ENCODE measurements at regions not wholly inside any gene's neighbourhood (a gene's known extent, or its start where the extent isn't known, plus 50 kb on each side); places are given as distances from the start of the nearest gene placed in this dataset.
A peak's percentile ranks its signal among the peaks of the same experiment; 100 is the strongest.

- no peak for DNase-seq (ENCODE audit: low read depth)
Observed at GRCh38 chr15:95431518-95431917, 899.0 kb upstream of the NR2F2 start.

- no peak for DNase-seq (ENCODE audit: low read depth)
Observed at GRCh38 chr15:95432878-95433405, 897.6 kb upstream of the NR2F2 start.

DNA sequence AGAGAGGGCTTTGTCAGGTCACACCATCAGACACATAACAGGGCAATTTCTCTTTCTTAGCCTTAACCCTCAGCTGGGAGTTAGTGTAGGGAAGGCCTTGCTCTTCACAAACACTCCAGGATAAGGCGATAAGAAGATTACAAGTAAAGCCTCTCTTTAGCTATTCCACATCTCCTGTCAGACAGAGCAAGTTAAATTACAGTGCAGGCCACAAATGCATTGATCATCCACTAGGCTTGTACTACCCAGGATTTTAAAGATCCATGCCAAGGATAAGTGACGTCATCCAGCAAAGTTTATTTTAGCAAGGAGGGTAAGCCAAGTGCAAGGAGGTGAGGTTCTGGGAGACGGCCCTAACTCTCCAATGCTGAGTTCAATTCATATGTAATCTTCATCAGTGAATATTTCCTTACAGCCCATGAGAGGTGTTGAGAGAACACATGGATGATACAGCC is 890.6 kb upstream of the NR2F2 start:
- DNase-seq (ENCODE audit: low read depth): no peak

GRCh38 chr15:95440712-95441111 is 889.8 kb upstream of the NR2F2 start:
- DNase-seq (ENCODE audit: low read depth): no peak

DNA sequence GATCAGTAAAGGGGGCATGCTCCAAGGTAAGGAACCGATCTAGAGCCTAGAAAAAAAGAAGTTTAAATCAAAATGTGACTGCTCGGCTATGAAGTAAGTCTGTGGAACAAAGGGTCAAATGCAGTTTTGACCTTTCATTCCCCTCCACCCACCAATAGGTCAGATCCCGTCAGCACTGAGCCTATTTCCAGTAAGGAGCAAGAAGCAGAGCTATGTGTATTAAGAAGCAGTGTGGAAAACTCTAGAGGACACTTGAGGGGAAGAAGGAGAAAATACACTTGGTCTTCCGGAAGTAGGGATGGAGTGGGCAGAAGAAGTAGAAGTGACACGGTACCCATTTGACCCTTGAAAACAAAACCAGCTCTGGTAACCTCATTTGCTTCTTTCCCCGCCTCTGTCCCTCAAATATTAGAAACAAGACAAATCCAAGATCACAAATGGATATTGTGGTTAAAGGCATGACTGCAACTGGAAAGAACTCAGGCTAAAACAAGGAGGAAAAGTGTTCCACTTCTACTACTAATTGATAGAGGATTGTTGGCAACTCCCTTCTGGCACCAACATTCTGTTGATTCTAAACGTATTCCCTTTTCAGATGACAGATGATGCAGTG is 888.3 kb upstream of the NR2F2 start:
- DNase-seq (ENCODE audit: low read depth): no peak

DNA sequence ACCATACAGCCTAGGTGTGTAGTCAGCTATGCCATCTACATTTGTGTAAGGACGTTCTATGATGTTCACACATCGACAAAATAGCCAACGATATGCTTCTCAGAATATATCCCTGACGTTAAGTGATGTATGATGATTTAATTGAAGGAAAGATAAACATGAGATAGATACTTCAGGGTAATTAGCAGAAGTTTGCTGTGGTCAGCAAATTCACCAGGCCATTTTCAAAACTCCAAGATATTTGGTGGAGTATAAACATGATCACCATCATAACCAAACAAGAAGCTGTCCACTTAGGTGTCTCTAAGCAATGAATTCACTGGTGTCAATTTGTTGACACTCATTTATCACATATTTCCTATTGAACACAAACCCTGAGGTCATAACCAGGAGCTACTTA is 885.6 kb upstream of the NR2F2 start:
- DNase-seq (ENCODE audit: low read depth): no peak

DNA sequence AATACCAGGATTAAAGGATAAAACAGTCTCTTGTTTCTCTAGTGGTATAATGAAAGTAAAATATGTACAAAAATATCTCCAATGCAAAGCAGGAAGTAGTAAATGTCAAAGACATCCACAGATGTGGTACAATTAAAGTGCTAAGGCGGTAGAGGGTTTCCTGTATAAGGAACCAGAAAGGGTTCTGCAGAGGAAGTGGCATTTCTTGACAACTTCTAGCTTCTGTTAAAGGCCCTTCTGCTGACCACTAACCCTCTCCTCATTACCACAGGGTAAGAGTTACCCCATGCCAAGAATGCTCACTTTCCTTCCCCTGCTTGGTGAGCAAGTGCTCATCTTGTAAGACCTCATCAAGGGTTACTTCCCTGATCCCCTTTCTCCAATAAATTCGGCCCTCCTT is 883.6 kb upstream of the NR2F2 start:
- no peak for DNase-seq (ENCODE audit: low read depth)

DNA sequence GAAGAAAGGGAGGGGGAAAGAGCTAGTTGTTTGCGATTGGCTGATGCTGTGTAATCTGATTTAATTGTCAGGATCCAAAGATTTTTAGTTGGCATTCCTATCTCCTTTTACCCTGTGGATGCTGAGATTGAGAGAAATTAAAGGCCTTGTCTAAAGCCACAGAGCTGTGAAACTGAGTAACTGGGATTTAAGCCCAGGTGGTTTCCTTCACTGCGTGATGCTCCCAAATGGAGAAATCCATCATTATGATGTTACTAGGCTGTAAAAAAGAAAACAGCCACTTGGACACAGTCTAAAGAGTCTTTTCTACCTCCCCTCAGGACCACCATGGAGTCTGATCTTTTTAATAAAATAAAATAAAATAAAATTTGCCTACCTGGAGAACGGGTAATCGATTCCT is 883.0 kb upstream of the NR2F2 start:
- DNase-seq (ENCODE audit: low read depth): no peak

GRCh38 chr15:95448531-95449229 is 881.8 kb upstream of the NR2F2 start:
- no peak for DNase-seq (ENCODE audit: low read depth)

- no peak for DNase-seq (ENCODE audit: low read depth)
Observed at GRCh38 chr15:95449230-95449628, 881.3 kb upstream of the NR2F2 start.

DNA sequence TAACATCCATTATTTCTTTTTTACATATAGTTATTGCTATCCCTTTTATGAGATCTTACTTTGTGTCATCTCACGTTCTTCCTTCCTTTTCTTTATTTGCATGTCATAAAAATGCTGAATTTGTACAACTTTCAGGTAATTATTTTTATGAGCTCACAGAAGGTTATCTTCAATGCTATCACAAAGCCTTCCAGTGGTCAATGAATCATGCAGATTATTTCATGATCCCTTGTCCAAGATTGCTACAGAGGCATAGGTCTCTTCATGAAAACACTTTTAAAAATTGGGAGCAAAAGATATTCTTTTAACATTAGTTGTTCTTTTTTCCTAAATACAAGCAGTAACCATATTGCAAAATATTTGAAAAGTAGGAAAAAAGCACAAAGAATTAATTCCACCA is 880.1 kb upstream of the NR2F2 start:
- DNase-seq (ENCODE audit: low read depth): no peak

DNA sequence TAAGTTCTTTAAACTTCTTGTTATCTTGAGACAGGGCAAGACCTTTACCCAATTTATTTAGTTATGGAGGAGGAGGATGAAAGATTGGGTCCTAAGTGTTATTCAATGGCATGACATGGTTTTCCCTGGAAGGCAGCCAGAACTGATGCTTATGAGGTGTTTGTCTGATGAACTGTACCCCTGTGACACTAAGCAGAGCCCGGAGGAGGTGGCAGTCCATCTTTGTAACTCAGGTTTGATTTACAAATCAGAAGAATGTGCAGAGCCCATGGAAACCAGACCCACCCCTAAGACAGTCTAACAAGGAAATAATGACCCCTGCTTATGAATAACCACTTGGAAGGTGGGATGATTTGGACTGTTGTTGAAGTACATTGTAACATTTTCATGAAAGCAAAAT is 878.6 kb upstream of the NR2F2 start:
- no peak for DNase-seq (ENCODE audit: low read depth)

DNA sequence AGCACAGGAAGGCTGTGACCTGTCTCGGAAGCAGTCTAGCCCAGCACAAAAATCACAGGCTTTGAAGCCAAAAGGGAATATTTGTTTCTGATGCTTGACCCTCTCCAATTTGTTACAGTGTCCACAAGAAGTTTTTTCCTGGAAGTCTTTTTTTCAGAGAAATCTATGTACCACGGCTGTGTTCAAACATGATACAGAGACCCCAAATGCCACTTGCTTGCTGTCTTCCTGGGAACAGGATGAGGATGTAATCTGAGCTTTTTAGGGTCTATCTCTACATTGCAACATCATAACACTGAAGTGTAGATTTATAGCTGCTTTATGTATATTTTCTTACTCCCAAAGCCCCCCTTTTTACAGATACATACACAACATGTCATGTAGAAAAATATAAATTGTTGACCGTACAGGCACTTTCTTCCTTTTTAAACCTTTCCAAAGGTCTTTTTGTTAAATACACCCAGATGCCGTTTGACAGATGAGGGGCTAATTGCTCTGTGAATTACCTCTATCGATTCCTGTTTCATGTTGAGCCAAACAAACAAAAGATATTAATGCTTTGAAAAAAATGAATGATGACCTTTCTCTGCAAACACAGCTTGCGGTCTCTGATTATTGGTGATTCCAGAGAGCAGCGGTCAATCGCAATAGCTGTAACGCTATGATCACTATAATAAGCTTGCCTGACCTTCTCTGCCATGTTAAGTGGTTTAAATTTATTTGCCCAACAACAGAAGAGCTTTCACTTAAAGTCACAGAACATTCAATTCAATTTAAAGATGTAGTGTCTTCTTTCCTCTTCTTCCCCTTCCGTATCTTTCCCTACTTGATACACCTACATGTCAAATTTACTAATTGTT is 875.9 kb upstream of the NR2F2 start:
- DNase-seq (ENCODE audit: low read depth): no peak

DNA sequence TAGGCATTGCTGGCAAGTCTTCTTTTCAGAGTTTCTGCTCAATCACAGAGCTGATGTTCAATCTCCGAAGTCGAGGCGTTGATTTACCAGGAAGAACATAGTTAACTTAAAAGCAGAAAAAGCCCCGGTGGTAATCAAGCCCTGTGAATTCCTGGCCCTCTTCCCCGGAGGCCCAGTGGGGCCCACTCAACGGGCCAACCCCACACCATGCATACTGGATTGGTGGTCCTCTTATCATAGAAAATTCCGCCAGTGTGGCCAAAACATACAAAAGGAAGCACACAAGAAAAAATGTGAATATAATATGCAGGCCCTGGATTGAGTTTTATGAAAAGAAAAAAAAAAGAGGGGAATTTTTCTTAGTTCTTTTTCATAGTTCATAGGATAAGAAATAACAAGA is 873.0 kb upstream of the NR2F2 start:
- no peak for DNase-seq (ENCODE audit: low read depth)

DNA sequence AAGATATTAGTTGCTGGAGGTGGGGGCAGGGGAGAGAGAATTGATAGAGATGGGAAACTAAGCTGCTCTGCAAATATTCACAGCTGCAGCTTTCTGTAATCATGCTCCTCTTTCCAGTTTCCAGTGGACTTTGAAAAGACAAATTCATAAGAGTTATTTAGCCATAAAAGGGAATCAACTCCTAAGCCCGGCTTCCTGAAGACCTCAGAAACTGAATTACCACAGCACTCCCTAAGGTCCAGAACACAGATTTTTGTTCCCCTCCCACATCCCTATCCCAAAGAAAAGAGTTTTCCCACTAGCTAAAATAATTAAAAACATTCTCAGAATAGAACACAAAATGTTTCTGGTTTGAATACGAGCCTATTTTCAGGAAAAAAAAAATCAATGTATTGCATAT is 871.8 kb upstream of the NR2F2 start:
- DNase-seq (ENCODE audit: low read depth): peak; percentile 18

GRCh38 chr15:95459273-95459672 is 871.2 kb upstream of the NR2F2 start:
- no peak for DNase-seq (ENCODE audit: low read depth)

GRCh38 chr15:95464509-95464908 is 866.0 kb upstream of the NR2F2 start:
- DNase-seq (ENCODE audit: low read depth): no peak

DNA sequence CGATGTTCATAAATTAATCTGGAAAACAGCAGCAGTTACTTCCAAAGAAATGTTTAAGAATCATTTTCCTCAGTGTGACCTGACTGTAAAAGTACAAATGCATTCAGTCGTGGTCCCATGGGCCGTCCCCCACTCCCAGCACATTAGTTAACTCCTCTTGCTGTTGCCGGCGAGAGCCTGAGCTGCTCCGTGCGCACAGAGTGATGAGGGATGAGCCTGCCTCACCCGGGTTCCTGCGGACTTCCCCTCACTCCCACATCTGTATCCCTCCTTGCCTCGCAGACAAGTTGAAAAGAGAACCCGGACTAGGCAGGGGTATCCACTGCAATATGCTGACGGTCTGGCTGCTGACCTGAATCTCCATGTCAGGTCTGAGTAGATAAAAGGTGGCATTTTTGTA is 861.7 kb upstream of the NR2F2 start:
- DNase-seq (ENCODE audit: low read depth): no peak

DNA sequence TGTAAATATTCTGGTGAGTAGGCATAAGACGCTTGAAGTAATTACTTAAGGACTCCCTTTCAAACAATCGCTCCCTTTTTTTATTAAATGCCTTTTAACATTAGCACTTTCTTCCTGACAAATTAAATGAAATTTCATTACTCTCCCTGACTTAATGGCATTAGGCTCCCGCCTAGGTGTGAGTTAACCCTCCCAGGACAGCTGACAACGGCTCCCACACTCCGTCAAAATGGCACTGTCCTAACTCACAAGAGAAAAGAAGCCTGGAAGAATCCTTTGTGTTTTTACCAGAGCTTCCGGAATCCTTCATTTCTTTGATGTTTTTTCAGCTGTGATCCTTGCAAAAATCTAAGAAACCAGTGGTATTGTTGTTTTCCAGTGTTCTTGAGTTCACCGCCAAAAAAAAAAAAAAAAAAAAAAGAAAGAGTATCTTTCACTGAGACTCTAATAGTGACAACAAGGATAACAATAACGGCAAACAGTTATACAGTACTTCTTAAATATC is 861.0 kb upstream of the NR2F2 start:
- DNase-seq (ENCODE audit: low read depth): no peak

DNA sequence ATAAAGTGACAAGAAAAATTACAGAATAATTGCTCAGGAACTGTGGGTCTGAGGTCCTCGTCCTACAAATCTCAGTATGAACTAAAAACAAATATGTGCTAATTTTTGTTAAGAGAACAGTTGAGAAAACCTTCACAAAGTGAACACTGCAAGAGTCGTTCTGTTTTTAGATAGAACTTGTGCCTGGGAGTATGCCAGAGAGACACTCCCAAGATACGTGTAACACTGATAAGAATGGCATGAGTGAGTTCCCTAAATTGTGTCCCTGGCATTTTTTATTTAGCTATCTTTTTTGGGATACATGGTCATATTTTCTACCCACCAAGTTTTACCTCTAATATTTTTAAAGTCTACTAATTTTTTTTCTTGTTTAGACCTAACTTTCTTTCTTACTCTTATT is 860.0 kb upstream of the NR2F2 start:
- DNase-seq (ENCODE audit: low read depth): no peak

DNA sequence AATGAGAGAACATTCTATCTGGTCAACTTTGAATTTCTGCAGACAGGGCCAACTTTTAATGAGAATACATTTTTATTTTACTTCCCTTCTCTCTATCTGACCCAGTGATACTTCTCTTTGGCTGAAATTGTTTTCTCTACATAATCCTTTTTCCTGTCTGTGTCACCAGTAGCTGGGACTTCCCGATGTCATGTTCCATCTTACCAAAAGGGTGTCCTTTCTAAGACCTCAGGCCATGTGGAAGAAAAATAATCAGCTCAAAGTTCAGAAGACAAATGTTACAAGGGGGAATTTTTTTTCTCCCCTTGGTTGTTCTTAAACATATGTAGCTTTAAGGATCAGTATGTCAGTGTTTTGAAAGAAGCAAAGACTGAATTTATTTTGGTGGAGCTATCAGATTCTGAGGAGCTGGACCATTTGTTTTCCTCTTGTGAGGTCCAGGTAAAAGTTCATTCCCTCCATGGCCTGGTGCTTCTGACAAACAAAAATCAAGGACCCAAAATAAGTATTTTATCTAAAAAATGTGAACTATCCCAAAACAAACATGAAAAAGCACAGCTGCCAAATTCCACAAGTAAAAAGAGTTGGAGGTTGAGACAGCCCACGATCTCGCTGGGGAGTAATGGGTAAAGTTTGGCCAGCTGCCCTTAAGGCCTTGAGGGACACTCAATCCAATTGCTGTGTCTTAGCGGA is 859.4 kb upstream of the NR2F2 start:
- peak; percentile 49 for DNase-seq (ENCODE audit: low read depth)

All from myocyte (in vitro differentiated cells).